Epithelial cell of esophagus (primary cell): ENCODE measurements at regions not wholly inside any gene's neighbourhood (a gene's known extent, or its start where the extent isn't known, plus 50 kb on each side); places are given as distances from the start of the nearest gene placed in this dataset.

ENCODE experiments used
- DNase-seq: peaks from one replicate; pipeline ENCODE4 v3.0.0; 2010; ENCODE audit warnings: low read depth
- H3K4me3 ChIP-seq: 2 replicates; pipeline ENCODE4 v1.5.1; 2011; ENCODE audit warnings: mild to moderate bottlenecking, low read length, control low read depth
- TF ChIP-seq, protein P1 (sequence below): IDR thresholded peaks from 2 replicates; pipeline ENCODE4 v1.5.1; 2011; ENCODE audit warnings: low read depth, mild to moderate bottlenecking, low read length, control low read depth, inconsistent platforms; ENCODE audit not compliant: insufficient read depth; ENCODE audit errors: missing control alignments

DNA sequence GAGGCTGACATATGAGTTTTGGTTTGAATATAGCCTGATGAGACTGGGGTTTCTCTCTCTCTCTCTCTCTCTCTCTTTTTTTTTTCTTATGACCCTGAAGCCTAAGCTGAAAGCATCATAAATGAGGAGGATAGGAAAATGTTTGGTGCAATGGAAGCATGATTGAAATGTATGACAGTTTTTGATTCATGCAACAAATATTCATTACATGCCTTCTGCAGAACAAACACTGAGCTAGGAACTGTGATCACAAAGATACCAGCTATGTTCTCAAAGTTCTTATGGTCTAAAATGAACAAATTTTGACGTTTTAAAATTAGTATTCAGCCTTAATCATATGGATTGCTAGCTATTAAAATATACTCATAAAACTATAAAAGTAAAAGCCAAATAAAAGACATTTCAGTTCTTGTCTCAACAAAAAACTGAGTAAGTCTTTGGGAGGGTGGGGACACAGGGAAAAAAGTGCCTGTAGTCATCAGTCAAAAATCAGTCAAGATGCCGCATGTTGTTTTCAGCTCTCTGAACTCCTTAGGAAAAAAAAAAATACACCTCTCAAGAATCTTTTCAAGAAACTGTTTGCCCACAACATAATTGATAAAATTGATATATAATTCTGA lies 57.2 kb downstream of the NKX6-1 start:
- no peak overlapping the region for H3K4me3 ChIP-seq
- TF ChIP-seq, protein P1, sequence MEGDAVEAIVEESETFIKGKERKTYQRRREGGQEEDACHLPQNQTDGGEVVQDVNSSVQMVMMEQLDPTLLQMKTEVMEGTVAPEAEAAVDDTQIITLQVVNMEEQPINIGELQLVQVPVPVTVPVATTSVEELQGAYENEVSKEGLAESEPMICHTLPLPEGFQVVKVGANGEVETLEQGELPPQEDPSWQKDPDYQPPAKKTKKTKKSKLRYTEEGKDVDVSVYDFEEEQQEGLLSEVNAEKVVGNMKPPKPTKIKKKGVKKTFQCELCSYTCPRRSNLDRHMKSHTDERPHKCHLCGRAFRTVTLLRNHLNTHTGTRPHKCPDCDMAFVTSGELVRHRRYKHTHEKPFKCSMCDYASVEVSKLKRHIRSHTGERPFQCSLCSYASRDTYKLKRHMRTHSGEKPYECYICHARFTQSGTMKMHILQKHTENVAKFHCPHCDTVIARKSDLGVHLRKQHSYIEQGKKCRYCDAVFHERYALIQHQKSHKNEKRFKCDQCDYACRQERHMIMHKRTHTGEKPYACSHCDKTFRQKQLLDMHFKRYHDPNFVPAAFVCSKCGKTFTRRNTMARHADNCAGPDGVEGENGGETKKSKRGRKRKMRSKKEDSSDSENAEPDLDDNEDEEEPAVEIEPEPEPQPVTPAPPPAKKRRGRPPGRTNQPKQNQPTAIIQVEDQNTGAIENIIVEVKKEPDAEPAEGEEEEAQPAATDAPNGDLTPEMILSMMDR: no peak
- DNase-seq: no peak

DNA sequence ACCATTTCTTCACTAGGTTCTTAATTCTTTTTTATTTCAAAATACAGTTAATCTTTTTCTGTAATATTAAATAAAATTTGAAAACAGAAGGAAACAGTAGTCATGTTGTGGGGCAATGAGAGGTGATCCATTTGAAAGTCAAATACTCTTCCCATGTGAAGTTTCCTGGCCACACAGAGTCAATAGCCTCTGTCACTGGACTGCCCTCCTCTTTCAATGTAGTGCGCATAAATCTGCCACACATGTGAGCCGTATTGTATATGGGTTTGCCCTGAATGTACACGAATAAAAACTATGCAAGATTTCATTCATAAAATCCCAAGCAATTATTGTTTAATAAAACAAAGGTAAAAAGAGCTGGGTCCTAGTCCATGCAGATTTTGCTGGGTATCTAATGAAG lies 59.1 kb downstream of the NKX6-1 start:
- DNase-seq: no peak
- no peak overlapping the region for H3K4me3 ChIP-seq
- TF ChIP-seq, protein P1: no peak

DNA sequence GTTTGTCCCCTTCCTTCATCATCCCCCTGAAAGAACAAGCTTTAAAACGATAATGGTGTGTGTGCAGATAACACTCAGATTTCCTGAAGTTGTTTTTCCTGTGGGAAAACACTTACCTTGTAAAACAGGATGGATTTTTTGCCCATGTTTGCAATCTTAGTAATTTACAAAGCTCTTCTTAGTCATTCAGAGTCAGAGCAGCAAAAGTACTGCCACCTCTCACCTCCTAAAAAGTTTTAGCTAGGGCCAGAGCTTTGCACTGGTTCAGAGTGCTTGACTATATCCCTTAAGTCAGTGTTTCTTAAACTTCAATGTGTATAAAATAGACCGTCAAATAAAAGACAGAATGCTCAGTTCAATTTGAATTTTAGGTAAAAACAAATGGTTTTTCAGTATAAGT lies 62.3 kb downstream of the NKX6-1 start:
- TF ChIP-seq, protein P1: no peak
- DNase-seq: no peak
- H3K4me3 ChIP-seq: no peak overlapping the region

DNA sequence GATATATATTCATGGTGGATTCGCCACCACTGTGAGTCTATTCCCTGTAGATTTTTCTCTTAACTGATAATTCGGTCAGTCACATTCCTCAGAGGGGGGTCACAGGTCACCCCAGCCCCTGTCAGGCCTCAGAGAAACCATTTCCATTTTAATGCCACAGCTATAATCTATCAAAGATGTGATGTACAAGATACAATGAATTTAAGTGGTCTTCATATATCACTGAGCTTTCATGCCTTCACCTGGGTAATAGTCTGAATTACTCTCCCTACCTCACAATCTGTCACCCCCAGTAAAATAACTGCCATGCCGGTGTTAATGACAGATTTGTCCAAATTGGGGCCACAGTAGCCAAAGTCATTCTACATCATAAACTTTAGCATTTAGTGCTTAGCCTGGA lies 64.7 kb downstream of the NKX6-1 start:
- DNase-seq: no peak
- TF ChIP-seq, protein P1: no peak
- H3K4me3 ChIP-seq: no peak overlapping the region

DNA sequence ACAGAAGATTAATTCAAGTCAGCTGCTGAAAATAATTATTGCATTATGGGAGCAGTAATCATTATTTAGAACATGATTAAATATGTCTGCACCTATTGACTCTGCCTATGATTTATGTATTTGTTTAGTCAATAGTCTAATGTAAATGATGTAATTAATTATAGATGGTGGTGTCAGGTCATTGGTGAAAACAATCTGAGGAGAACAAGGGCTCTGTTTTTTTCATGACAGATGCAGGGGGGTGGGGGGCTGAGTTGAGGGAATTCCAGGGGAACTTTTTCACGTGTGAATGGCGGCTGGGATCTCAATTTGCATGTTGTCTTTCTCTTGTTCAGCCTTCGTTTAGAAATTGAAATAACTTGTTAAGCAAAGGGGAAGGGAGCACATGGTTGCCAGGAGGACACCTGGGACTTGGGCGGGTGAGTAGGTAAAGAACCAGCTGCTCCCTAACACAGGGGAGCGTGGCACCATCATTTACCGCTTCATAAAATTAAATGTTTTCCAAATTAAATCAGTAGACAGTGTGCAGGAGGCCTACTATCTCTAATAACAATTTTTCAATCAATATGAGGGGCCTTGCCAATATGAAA lies 65.4 kb downstream of the NKX6-1 start:
- TF ChIP-seq, protein P1: no peak
- no peak for DNase-seq

DNA sequence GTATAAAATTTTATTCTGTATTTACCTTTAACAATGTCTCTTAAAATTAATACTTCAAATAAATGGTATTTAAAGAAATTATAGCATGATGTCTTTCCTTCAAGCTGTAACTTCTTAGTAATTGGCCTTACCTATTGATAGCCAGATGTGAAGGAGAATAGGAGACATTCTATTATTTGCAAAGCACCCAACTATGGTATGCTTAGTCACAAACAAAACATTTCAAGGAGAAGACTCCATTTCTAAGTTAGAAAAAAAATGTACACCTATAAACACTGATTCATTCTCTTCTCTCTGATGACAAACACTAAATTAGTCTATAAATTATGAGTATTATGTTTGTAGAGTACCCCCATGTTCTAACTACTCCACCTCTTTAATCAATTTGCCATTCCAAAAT lies 66.4 kb downstream of the NKX6-1 start:
- DNase-seq: no peak
- no peak overlapping the region for H3K4me3 ChIP-seq

More for the DNA sequence above, 65.4 kb downstream of the NKX6-1 start:
- H3K4me3 ChIP-seq: no peak overlapping the region

More for the DNA sequence above, 66.4 kb downstream of the NKX6-1 start:
- TF ChIP-seq, protein P1: no peak
